ENCODE measurements at regions not wholly inside any gene's neighbourhood (a gene's known extent, or its start where the extent isn't known, plus 50 kb on each side); places are given as distances from the start of the nearest gene placed in this dataset.

GRCh38 chr3:10747341-10747740, 68.7 kb upstream of the SLC6A11 start:
- TF ChIP-seq EGR1 (IDR thresholded peaks at IDR 0.05) (no peak), TCF12 (IDR thresholded peaks at IDR 0.05; ENCODE audit: low read depth) (no peak), MAX (IDR thresholded peaks at IDR 0.05) (no peak), TAF1 (IDR thresholded peaks at IDR 0.05; ENCODE audit: low read depth) (no peak), CREB1 (IDR thresholded peaks at IDR 0.05; ENCODE audit: low read depth) (no peak), FOXM1 (IDR thresholded peaks at IDR 0.05; ENCODE audit: borderline replicate concordance, low read depth) (no peak), NFIC (IDR thresholded peaks at IDR 0.05) (no peak), ZBTB7A (IDR thresholded peaks at IDR 0.05; ENCODE audit: low read depth) (no peak), TEAD4 (IDR thresholded peaks at IDR 0.05) (no peak), USF1 (IDR thresholded peaks at IDR 0.05) (no peak), RAD21 (IDR thresholded peaks at IDR 0.05; ENCODE audit: low read depth) (no peak)
- TF ChIP-seq, protein P1, sequence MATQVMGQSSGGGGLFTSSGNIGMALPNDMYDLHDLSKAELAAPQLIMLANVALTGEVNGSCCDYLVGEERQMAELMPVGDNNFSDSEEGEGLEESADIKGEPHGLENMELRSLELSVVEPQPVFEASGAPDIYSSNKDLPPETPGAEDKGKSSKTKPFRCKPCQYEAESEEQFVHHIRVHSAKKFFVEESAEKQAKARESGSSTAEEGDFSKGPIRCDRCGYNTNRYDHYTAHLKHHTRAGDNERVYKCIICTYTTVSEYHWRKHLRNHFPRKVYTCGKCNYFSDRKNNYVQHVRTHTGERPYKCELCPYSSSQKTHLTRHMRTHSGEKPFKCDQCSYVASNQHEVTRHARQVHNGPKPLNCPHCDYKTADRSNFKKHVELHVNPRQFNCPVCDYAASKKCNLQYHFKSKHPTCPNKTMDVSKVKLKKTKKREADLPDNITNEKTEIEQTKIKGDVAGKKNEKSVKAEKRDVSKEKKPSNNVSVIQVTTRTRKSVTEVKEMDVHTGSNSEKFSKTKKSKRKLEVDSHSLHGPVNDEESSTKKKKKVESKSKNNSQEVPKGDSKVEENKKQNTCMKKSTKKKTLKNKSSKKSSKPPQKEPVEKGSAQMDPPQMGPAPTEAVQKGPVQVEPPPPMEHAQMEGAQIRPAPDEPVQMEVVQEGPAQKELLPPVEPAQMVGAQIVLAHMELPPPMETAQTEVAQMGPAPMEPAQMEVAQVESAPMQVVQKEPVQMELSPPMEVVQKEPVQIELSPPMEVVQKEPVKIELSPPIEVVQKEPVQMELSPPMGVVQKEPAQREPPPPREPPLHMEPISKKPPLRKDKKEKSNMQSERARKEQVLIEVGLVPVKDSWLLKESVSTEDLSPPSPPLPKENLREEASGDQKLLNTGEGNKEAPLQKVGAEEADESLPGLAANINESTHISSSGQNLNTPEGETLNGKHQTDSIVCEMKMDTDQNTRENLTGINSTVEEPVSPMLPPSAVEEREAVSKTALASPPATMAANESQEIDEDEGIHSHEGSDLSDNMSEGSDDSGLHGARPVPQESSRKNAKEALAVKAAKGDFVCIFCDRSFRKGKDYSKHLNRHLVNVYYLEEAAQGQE (IDR thresholded peaks at IDR 0.05; ENCODE audit: low read depth): no peak

GRCh38 chr3:10748040-10748439, 68.0 kb upstream of the SLC6A11 start:
- no peak for TF ChIP-seq YY1 (IDR thresholded peaks at IDR 0.05; ENCODE audit: low read depth)

GRCh38 chr3:10753964-10754363, 62.1 kb upstream of the SLC6A11 start:
- TF ChIP-seq TCF12 (IDR thresholded peaks at IDR 0.05; ENCODE audit: low read depth) (no peak; the same call in 1 of the 2 replicates), MAX (IDR thresholded peaks at IDR 0.05) (0 out of 2 replicates have a peak, but pooled peaks have one; percentile 25), RAD21 (IDR thresholded peaks at IDR 0.05; ENCODE audit: low read depth) (no peak), USF1 (IDR thresholded peaks at IDR 0.05) (peak; percentile 4; the same call in 1 of the 2 replicates), CEBPB (IDR thresholded peaks at IDR 0.05) (no peak)
- TF ChIP-seq, protein P1 (IDR thresholded peaks at IDR 0.05; ENCODE audit: low read depth): peak; percentile 96

DNA sequence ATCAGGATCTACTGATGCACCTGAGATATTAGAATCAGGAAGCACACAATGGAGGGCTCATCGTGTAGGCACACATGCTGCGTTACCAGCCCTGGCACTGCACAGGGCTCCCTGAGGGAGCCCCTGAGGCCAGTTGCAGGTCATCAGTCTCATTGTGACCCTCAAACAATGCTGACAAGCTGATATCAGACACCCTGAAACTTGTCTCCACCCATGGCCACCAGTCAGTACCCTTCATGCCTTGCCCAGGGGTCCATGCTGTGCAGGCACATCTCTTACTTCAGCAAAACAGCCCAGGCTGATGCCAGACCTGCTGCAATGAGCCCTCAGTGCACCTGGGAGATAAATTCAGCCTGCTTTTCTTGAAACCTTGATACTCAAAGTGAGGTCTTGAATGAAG, 59.5 kb upstream of the SLC6A11 start:
- TF ChIP-seq TAF1 (IDR thresholded peaks at IDR 0.05; ENCODE audit: low read depth): no peak
- TF ChIP-seq, protein P1 (IDR thresholded peaks at IDR 0.05; ENCODE audit: low read depth): no peak
- TF ChIP-seq EGR1 (IDR thresholded peaks at IDR 0.05): no peak
- no peak for TF ChIP-seq TEAD4 (IDR thresholded peaks at IDR 0.05)
- TF ChIP-seq TCF12 (IDR thresholded peaks at IDR 0.05; ENCODE audit: low read depth): no peak
- no peak for TF ChIP-seq RAD21 (IDR thresholded peaks at IDR 0.05; ENCODE audit: low read depth)
- TF ChIP-seq FOXM1 (IDR thresholded peaks at IDR 0.05; ENCODE audit: borderline replicate concordance, low read depth): no peak
- no peak for TF ChIP-seq MAX (IDR thresholded peaks at IDR 0.05)
- no peak for TF ChIP-seq NFIC (IDR thresholded peaks at IDR 0.05)
- TF ChIP-seq EP300 (IDR thresholded peaks at IDR 0.05; ENCODE audit: borderline replicate concordance): no peak
- no peak for TF ChIP-seq YY1 (IDR thresholded peaks at IDR 0.05; ENCODE audit: low read depth)
- no peak for TF ChIP-seq USF1 (IDR thresholded peaks at IDR 0.05)
- TF ChIP-seq CEBPB (IDR thresholded peaks at IDR 0.05): no peak
- no peak for TF ChIP-seq CREB1 (IDR thresholded peaks at IDR 0.05; ENCODE audit: low read depth)
- no peak for TF ChIP-seq ZBTB7A (IDR thresholded peaks at IDR 0.05; ENCODE audit: low read depth)
